NCI-H1417 (cell line): ENCODE measurements at regions not wholly inside any gene's neighbourhood (a gene's known extent, or its start where the extent isn't known, plus 50 kb on each side); places are given as distances from the start of the nearest gene placed in this dataset.
A peak's percentile ranks its signal among the peaks of the same experiment; 100 is the strongest.
"Not testable (repeated sequence)": the region's sequence is repeated elsewhere in the genome, so short reads cannot be mapped to it uniquely, and the experiment has no call there.

Experiments used
- DNase-seq, 3 experiments: peaks; one replicate each; lab custom pipeline; 2025; lab: John Stamatoyannopoulos, UW

DNA sequence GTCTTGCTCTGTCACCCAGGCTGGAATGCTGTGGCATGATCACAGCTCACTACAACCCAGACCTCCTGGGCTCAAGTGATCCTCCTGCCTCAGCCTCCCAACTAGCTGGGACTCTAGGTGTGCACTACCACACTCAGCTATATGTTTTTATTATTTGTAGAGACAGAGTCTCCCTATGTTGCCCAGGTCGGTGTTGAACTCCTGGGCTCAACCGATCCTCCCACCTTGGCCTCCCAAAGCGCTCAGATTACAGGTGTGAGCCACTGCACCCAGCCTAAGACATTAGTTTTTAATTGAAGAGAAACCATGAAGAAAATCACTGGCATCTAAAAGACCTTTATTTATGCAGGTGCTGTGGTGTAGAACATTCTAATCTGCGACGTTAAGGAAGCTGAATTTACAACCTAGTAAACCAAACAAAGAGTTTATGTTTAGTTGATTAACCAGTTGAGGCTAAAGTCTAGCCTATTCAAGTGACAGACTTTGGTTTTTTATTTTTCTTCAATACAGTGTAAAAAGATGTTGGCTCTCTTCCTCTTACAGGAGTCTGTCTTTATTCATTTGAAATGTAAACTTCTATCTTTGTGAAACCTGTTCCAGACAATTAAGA lies 52.5 kb upstream of the NBL1 start:
- no peak for DNase-seq

DNA sequence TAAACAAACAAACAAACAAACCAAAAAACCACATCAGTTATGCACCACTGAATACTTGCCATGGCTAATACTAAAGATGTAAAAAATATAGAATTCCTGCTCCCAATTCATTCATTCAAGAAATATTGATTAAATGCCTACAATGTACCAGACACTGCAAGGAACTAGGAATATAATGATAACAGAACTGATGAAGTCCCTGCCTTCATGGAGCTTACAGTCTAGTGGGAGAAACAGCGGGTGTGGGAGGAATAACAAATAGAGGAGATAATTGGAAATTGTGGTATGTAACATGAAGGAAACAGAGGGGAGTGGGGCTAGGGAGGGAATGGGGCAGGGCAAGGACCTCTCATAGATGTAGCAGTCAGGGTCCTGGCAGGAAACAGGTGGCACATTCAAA lies 58.6 kb upstream of the NBL1 start:
- no peak for DNase-seq

DNA sequence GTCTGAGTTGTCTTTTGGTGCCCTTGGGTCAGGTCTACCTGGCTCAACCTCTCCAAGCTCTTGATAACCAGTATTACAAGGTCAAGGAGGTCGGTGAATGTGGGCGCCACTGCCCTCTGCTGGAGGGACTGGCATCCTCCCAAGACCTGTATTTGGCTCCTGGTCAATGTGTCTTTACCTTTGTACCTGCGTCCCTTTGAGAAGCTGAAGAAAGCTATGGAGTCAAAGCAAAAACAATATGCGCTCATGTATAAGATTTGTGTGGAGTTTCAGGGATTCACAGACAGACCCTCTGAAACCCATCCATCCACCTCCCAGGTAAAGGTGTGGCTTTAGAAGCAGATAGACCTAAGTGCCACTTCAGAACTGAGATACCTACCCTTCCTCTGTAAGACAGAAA lies 61.8 kb upstream of the NBL1 start:
- peak; percentile 23 to 62 (median 45) for DNase-seq

DNA sequence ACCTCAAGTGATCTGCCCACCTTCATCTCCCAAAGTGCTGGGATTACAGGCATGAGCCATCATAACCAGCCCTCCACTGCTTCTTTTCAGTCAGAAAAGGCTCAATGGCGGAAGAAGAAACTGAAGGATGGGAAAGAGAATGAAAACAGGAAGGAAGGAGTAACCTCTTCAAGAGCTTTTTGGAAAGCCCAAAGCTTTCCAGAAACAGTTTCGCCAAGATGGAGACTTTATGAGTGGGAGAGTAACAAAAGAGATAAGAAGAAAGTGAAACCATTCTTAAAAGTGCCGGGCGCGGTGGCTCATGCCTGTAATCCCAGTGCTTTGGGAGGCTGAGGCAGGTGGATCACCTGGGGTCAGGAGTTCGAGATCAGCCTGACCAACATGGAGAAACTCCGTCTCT lies 62.7 kb upstream of the NBL1 start:
- no peak for DNase-seq

DNA sequence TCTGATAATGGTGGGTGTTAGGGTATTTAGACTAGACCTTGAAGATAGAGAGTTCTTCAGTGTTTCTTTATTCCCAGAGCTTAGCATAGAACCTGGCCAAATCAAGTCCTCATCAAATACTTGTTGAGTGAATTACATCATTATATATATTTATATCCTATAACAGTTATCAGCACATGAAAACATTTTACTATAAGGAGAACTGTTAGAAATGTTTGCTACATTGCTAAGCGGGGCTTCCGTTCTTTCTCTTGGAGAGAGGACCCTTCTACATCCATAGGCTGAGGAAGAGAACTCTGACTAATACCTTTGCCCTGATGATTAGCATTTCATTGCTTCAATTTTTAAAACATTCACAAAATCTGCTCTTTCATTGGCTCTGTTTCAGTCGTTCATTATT lies 66.5 kb upstream of the NBL1 start:
- no peak for DNase-seq

DNA sequence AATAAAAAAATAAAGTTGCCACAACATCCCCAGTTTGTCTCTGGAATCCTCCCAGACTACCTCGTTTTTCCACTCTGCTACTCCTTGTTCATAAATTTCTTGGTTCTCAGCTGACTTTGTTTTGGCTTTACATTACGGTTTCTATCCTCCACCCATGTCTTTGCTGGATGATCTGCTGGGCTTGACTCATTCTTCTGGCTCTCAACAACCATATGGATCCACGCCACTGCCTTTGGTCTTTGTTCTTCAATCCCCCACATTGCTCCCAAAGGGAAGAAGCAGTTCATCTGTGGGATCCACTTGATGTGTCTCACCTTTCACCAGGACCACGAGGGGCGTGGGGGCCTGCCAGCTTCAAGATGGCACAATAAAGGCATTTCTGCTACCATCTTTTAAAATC lies 67.1 kb upstream of the NBL1 start:
- DNase-seq = no peak

DNA sequence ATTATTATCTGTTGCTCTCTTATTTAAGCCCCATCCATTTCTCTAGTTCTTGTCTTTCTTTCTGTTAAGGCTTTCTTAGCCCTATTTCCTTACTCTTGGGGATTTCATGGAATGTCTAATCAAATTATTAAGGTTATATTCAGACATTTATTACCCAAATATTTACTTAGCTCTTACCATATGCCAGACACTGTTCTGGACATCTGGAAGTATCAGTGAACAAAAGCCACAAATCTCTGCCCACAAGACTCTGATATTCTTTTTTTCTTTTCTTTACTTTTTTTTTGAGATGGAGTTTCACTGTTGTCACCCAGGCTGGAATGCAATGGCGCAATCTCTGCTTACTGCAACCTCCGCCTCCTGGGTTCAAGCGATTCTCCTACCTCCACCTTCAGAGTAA lies 74.3 kb upstream of the NBL1 start:
- no peak for DNase-seq

DNA sequence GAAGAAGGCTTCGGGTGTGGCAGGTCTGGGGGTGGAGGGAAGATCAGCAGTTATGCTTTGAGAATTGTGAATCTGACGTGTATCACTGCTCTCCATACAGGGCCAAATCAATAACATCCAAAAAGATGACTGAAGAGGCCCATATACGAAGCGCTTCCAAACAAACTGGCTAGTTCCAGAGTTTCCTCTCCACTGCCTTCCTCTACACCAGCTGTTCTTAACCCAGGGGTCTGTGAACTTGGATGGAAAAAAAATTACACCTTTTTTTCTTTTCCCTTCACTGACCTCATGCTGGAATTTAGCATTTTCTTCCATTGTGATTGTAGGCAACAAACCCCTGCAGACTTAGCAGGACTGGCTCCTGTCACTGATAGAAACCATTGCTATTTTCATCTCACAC lies 77.1 kb upstream of the NBL1 start:
- DNase-seq = no peak

DNA sequence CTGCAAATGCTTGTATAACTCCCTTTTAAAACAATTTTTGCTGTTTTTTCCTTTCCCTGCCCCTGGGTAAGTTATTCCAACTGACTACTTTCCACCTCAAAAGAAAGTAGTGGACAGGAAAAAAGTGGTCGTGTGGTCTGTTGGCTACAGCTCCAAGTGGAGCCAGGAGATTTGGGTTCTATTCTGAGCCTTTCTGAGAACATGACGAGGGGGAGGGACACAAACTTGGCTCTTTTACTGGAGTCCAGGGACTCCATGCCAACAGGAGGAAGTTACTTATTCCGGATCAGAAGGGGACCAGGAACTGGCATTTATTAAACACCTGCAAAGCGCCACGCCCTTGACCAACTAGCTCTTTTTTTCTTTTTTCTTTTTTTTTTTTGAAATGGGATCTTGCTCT lies 79.0 kb upstream of the CAPZB start:
- DNase-seq = no peak

DNA sequence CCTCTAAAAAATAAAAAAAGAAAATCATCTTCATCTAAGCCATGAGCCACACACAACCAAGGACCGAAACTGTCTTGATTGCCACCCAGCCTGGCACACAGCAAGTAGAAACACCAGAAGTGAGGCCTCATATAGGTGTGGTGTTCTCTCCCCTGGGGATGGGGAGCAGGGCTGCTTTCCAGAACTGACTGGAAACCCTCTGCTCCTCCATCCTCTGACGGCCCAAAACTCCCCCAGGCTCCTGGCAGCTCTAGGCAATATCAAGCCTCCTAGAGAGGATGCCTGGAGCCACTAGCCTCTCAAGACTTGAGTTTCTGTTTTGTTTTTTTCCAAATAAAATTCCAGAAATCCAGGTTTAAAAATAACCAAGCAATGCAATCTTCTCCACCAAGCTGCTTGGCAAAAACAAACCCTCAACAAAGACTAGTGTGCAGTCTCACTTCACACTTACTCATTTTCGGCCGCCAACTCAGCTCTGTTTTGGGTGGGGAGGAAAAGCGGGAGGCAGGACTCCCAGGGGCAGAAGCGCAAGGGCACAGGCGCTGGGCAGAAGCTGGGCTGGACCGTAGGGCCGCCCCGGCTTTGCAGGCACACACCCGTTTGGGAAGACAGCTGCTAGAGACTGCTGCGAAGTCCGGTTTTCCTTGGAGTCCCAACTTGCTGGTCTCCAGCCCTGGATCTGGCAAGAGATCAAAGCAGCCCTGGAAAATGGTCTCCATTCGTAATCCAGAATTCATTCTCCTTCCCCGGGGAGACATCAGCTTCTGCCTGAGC lies 78.2 kb upstream of the CAPZB start:
- DNase-seq = no peak

DNA sequence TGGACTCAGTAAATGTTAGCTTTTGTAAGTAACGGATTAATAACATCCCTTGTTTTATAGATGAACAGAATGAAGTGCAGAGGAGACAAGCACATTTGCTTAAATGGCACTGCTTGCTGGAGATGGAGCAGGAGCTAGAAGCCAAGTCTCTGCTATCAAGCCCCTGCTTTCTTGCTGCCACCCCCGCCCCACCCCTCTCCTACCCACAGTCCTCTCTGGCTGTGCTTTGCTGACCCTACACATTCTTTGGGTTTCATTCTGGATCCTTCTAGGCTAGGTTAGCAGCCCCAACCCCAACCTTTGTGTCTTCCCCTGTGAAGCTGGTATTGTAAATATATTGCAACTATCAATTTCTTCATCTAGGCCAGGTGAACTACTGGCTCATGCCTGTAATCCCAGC lies 77.5 kb upstream of the CAPZB start:
- no peak for DNase-seq

DNA sequence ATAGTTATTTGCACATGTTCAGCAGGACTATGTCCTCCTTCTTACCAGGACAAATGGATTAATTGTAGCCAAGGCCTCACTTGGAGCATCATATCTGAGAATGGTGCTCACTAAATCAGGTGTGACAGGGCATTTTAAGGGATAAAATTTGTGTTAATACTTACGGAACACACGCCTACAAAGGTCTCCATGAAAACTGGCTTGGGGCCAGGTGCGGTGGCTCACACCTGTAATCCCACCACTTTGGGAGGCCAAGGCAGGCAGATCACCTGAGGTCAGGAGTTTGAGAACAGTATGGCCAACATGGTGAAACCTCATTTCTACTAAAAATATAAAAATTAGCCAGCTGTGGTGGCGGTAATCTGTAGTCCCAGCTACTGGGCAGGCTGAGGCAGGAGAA lies 75.1 kb upstream of the CAPZB start:
- DNase-seq = no peak

DNA sequence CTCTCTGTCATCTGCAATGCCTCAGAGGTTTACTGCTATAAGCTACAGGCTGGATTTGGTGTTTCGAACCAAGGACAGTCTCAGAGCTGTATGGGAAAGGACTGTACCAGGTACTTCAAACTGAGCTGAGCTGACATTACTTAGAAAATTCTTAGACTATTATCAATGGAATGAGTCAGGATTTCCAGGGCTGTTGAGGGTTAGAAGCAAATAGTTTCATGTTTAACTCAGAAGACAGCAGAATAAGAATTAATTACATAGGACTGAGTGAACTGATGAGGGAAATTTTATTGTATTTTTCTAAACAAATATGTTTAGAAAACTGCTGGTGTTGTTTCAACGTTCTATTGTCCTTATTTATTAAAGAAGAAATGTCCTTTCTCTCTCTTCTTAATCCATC lies 74.3 kb upstream of the CAPZB start:
- DNase-seq = no peak

DNA sequence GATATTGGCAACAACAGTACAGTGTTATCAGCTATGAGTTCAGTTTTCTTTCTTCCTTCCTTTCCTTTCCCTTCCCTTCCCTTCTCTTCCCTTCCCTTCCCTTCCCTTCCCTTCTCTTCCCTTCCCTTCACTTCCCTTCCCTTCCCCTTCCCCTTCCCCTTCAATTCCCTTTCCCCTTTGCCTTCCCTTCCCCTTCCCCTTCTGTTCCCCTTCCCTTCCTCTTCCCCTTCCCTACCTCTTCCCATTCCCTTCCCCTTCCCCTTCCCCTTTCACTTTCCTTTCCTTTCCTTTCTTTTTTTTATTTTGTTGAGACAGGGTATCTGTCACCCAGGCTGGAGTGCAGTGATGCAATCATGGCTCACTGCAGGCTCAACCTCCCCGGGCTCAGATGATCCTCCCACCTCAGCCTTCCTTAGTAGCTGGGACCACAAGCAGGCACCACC lies 72.3 kb upstream of the CAPZB start:
- DNase-seq = no peak

DNA sequence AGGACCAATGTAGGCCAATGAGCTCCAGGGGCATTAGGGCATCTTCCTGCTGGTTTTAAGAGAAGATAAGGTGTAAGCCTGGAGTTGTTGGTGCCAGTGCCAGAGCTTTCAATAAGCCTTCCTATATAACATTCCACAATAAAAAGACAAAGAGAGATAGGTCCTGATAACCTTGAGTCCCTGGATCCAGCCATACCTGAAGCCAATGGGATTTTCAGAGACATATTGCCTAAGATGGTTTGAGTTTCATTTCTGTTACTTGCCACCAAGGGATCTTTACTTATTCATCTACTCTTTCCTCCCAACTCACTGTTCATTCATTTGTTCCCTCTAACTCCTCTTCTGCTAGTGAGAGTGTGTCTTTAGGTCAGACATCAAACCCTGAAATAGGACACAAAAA lies 68.8 kb upstream of the CAPZB start:
- DNase-seq = no peak

DNA sequence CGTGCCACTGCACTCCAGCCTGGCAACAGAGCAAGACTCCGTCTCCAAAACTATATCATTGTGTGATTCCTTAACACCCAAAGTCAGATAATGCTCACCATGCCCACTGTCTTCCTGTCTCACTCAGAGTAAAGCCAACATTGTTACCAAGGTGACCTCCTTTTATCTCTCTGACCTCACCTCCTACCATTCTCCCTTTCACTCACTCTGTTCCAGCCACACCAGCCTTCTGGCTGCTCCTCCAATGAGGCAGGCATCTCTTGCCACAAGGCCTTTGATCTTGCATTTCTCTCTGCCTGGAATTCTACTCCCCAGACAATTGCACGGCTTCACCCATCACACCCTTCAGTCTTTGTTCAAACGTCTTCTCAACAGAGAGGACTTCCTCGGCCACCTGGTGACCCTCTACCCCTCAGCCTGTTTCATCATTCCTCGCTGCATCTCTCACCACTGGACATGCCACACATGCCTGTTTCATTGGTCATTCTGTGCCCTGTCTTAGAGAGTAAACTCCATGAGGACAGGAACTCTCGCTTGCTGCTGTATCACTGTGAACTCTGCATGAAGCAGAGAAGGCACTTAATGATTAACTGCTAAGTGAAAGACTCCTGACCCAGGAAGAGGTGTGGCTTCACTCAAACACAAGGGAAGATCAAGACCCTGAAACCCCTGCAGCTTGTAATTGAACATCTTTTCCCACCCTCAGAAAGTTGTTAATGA lies 67.1 kb upstream of the CAPZB start:
- no peak for DNase-seq

DNA sequence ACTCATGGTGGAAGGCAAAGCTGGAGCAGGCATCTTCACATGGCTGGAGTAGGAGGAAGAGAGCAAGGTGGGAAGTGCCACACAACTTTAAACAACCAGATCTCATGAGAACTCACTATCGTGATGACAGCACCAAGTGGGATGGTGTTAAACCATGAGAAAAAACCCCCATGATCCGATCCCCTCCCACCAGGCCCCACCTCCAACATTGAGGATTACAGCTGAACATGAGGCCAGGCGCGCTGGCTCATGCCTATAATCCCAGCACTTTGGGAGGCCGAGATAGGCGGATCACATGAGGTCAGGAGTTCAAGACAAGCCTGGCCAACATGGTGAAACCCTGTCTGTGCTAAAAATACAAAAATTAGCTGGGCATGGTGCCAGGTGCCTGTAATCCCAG lies 66.5 kb upstream of the CAPZB start:
- not testable (repeated sequence) for DNase-seq

DNA sequence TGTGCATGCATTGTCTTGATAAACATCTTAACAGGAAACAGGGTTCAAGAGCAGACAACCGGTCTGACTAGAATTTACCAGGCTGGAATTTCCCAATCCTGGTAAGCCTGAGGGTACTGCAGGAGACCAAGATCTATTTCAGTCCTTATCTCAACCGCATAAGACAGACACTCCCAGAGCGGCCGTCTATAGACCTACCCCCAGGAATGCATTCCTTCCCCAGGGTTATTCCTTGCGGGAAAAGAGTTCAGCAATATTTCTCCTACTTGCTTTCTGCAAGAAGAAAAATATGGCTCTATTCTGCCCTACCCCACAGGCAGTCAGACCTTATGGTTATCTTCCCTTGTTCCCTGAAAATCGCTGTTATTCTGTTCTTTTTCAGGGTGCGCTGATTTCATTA lies 65.1 kb upstream of the CAPZB start:
- DNase-seq = not testable (repeated sequence)

DNA sequence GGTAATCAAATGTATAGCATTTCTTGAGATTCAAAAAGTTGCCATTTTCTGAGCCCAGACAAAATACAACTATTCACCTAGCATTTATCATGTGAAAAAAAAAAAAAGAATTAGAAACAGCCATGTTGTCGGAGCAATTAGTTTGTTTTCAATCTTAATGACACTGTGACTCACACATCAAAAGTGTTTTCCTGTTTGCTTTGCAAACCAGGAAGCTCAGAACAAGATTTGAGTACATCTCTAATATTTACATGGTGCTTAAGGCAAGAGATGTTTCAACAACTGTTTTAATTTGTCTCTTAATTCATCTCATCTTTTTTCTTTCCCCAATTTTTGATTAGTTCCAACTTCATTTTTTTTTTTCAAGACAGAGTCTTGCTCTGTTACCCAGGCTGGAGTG lies 62.5 kb upstream of the CAPZB start:
- DNase-seq = peak in 1 of 3 experiments; percentile 30

DNA sequence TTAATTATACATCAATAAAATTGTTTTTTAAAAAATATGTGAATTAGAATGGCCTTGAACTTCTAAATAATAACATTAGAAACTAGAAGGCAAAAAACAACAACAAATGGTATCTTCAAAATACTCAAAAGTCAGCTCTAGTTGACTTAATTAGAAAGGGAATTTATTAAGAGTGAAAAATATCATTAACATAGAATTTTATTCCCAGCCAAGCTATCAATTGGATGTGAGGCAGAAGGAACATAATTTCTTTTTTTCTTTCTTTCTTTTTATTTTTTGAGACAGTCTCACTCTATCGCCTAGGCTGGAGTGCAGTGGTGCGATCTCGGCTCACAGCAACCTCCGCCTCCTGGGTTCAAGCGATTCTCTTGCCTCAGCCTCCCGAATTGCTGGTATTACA lies 51.2 kb upstream of the CAPZB start:
- DNase-seq = no peak

DNA sequence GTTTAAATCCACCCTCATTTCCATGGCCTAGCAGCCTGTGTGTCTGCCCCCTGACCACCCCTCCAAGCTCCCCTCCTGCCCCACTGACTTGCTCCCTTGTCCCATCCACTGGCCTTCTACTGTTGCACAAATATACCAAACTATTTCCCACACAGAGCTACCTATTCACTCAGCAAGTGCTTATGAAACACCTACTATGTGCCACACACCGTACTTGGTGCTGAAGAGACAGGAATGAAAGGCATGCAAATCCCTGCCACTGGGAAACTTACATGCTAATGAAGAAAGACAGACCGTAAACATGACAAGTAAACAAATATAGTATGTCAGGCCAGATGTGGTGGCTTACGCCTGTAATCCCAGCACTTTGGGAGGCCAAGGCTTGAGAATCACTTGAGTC lies 49.9 kb upstream of the CAPZB start:
- no peak for DNase-seq
